ENCODE measurements at regions not wholly inside any gene's neighbourhood (a gene's known extent, or its start where the extent isn't known, plus 50 kb on each side); places are given as distances from the start of the nearest gene placed in this dataset.
"Not testable (repeated sequence)": the region's sequence is repeated elsewhere in the genome, so short reads cannot be mapped to it uniquely, and the experiment has no call there.

DNA sequence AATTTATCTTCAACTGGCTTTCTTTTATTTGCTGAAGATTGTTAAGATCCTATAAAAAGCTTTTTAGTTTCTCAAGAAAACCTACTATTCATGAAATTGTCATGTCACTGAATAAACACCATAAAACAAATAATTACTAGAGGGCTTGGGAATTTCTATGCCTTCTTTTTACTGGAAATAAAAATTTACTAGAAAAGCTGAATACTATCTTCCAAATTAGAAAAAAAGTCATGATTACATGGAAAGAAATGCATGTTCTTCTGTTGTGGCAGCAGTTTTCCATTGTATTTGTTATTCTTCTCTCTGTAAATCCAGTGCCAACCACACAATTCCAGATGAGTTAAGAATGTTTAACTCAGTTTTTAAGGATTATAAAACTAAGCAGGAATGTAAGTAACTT lies 153.8 kb downstream of the RAP2B start:
- no peak for DNase-seq

DNA sequence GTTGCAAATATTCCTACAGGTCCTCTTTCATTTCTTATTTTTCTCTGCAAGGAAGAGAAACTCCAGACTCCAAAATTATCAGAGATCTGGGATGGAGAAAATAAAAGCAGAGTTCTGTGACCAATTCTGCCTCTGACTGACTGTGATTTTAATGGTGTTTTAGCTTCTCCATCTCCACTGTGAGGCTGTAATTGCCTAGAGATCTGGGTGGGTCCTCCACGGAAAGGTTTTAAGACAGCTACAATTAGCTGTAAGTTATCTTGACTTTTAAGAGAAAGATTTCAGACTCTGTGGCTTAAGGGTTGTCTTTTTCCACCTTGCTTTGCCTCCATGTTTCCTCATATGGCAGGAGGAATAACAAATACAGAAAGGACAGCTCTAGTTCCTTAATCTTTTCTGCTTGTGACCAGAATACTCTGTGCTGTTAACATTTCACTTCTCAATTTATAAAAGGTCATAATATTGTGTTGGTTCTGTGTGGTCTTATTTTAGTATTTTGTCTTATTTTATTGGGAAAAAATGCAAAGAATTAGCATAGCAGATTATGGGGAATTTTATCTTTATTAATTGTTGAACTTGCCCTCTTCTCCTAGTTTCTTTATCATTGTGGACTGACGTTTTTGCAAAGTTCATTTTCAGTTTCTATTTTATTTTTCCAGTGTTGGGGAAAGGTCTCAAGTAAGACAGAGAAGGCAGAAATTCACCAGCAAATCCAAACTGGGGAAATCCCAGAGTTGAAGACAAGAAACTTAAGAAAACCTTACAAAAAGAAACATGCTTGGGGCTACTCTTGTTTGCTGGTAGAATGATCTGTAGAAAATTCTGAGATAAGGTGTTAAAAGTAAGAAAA lies 157.9 kb downstream of the RAP2B start:
- DNase-seq = no peak

DNA sequence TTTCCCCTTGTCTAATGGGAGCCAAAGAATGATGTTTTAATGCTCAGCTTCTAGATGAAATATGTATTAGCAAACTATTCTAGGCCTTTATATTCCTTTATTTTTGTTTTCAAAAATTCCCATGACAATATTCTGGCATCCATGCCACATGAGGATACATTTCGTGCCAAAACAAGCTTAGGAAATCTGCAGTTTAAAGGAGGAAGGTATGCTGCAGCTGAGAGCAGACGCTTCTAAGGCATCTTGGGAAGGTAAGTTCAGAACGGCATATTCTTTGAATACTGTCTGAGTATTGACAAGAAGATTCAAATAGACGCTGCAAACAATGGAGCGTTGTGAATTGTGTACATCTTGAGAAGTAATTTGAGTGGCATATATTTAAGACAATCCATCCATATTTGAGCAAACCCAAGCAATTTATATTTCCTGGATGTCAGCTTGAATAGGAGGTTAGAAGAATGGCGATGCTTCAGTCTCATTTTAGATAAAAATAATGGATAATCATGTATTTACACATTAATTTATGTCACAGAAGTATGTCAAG lies 158.6 kb downstream of the RAP2B start:
- DNase-seq = no peak

DNA sequence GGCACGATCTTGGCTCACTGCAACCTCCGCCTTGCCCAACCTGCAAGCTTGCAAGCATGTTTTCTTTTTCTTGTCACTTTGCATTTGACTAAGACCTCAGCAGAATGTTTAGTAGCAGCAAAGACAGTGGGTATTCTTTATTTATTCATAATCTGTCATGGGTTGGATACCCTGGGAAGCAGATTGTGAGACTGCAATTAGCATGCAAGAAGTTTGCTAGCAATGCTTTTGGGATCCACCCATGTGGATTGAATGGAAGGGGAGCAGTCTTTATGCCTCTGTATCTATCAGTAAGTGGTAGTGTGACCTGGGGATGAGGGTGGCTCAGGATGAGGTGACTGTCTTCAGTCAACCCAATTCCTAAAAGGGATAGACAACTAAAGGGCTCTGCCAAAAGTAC lies 166.7 kb downstream of the RAP2B start:
- no peak for DNase-seq

DNA sequence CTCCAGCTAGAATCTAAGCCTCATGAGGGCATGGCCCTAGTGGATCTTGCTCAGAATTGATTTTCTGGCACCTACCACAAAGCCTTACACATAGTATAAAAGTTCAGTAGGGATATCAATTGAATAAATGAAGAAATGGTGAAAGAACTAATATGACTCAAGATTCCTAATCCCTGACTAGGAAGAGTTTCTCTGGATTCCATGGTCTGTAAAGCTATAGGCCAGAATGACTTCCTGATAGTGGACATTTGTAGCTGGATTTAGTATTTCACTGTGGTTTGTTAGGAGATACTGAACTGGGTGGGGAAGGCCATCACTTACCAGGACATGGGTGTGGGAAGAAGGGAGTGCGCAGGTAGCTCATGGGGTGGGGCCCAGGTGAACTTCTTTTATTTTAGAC lies 168.9 kb downstream of the RAP2B start:
- no peak for DNase-seq

DNA sequence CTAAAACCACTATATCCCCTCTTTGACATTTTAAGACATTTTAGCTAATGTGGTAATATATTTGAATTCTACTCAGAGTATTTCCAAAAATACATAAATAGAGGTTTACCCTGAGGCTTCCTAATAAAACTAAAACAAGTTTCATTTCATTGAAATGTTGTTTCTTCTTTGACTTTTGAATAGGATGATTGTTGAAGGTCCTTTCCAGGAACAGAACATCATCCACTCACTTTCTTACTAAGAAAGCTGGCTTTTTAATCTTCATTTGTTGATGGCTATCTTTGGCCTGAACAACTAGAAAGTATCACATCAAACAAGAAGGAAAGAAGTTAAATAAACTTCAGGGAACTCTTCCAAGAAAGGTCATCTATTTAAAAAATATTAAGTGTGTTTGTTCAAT lies 169.7 kb downstream of the RAP2B start:
- no peak for DNase-seq

DNA sequence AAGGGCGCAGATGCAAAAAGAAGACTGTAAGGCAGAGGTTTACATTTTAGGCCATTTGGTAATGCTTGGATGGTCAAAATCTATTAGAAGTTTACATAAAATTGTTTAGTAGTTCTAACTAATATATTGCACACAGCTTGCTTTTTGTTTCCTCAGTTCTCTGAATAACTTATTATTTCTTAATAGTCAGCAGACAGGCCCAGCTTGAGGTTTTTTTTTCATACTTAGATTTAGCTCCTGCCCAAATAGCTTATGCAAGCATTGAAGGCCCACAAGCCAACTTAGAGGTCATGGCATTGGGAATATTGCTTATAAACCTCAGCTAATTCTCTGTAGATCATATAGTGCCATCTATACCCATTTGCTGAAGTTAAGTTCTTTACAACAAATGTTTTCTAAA lies 172.5 kb downstream of the RAP2B start:
- no peak for DNase-seq

DNA sequence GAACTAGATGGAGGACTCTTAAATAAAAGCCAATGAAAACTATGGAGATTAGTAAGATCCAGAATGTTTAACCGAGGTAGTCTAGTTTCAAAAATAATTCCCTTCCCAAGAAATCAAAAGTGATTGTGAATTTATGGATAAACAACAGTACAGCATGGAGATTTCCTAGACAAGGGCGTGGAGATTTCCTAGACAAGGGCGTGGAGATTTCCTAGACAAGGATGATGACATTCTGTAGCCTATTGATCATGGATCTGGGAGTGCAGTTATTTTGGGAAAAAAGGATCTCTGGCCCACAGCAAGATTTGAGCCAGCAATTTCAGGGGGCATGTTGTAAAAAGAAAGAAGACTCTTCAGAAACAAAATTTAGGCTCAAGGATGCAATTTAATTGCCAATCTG lies 175.3 kb downstream of the RAP2B start:
- DNase-seq = no peak

DNA sequence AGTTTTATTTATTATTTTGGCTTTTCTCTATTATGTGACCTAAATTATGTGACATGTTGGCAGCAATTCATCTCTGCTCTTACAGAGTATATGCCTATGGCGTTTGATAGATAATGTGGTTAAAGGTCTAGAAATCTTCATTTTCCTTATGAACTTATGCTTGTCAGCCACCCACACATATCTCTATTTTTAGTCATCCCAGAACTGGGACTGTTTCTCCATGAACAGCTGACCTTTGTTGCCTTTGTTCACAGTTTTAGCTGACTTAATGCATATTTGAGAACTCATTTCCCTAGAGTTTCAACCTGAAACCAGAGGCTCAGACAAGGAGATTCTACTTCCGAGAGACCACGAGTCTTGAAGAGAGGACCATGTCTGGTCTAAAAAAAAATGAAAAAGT lies 176.5 kb downstream of the RAP2B start:
- DNase-seq = no peak

DNA sequence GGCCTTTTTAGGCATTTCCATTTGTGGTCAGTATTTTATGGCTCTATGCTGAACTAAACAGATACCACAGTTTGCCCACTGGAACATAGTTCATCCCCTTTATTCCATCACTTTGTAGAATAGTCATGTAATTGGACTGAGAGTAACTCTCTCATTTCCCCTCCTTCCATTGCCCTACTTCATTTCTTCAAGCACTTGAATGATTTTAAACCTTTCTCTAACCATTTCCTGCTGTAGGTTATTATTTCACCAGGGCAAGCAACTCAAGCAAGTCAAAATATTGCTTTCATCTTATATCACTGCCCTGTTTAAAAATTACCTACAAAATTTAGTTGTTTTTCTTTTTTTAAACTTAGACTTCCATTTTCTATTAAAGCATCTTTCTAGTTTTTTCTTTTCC lies 177.0 kb downstream of the RAP2B start:
- DNase-seq = no peak

DNA sequence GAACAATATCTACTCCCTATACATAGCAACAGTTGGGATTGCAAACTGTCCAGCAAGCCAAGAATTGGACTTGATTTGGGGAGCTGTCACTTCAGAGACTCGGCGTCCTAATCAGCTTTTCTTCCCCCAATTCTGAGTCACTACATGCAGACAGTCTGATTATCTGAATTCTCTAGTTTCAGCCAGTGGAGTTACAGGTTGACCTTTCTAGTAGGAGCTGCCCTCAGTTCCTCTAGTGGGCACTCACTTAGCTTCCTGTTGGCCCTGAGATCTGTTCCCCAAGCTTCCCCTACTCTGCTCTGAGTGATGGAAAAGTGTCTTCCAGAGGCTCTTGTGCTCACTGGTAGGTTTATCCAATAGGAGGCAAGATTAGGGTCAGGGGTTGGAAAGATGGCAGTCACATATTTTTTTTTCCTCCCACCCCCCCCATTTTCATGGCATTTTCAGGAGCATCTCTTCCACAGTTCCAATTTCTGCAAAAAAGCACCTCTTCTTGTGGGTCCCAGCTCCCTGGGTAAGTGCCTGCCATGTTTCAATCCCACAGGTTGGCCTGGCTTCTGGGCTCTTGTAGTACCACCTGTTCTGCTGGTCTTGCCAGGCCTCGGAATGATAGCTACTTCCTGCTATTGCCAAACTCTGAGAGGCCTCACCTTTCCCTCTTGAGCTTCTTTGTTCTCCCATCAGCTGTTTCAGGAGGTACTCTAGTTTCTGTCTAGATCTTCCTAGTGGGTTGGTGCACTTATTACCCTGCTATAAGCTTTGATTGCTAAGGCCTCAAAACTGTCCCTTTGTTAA lies 182.2 kb downstream of the RAP2B start:
- DNase-seq = no peak

DNA sequence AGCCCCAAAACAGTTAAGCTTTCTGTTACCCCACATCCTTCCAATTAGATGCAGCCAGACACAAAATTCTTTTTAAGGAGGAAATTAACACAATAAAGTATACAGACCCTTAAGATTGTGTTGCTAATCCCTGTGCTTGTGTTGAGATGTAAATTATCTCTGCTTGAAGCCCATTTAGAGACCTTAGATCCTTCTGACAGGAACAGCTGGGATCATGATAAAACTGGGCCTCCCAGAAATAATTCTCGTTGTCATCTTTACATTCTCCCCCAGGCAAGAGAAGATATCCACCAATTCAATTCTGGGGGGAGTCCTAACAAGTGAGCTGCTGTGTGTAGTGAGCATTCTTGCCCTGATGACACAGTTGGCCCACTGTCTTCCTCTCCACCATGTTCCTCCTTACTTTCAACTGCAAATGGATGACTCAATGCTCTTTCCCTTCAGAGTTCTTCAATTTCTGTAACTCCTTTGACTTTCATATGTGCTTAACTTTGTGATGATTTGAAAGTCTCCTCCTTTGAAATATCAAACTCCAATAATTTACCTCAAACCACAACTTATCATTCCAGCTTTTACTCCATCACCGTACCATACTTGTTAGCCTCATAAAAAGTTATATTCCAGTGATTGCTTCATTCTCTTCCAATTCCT lies 186.6 kb downstream of the RAP2B start:
- no peak for DNase-seq

DNA sequence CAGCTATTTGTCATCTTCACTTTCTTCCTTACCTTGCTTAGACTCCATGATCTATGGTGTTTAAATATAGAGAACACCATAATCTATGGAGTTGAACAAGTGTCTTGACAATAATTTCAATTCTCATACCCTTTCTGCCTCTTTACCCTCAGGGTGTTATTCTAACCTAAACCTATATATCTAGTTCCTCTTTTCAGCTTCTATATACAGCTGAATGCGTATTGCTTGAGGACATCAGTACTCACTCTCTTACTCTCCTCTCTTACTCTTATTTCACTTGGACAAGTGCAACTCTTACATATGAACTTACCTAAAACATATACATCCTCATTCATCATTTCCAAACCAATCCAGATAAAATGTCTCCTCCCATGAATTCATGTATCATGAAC lies 187.1 kb downstream of the RAP2B start:
- DNase-seq = no peak

DNA sequence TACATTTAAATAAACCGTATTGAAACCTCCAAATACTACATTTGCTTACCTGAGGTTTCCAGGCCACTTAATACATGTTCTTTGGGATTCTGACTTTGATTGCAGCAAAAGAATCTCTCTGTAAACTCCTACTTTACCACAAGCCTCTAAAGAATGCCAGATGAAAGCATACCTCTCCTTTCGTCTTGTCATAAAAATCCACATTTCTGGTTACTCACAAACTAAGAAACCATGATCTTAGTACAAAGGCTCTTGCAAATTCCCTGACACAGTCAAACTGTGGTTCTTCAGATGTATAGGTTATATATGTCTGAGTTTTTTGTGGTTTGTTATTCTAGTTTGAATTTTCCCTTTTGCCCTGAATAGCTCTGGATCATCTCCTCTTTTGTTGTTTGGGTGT lies 188.4 kb downstream of the RAP2B start:
- DNase-seq = no peak

DNA sequence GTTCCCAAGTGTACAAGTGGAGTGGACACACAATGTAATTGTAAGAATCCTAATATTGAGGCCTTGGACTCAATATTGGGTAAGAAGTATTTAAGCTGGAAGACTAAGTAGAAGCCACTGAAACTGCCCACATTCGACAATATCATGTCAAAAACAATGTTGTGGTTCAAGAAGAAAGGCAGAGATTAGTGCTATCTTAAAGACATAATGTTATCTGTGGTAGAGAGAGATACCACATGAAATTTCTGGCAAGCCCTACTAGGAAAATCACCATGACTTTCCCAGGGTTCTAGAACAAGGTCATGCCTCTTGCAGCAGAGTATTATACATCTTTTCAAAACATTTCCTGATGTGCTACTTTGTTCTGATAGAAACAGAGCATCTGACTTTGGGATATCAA lies 192.6 kb downstream of the RAP2B start:
- DNase-seq = no peak

DNA sequence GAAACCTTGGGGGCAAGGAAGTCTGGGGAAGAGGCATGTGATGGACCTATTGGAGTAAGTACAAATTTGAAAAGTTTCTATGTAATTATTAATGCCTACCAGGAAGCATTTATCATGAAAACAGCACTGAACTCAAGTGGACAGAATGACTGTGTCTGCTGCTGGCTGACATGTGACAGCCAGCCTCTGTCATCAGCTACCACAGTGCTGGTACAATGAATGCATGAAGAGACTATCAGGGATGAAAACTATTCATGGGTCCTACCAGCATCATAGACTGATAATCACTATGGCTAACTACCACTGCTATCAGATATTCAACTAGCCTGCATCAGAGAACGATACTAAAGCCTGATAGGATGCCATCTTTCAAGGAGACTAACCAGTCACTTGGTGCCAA lies 193.5 kb downstream of the RAP2B start:
- DNase-seq = no peak

DNA sequence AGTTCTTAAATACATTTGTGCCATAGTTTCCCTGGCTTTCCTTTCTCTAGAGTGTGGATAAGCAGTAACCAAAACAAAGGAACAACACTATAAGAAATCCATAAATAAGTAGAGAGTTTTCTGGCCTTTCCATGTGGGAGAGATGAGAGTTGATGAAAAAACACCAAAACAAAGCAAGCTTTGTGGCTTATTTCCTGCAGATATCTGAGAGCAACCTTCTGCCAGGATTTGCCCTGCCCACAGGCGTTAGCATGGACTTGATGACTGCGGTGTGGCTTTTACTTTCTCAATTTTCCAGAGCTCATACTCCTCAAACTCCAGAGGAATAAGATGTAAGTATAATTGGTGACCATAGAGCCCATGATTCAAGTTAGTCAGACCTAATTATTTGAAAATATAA lies 194.9 kb downstream of the RAP2B start:
- DNase-seq = no peak

DNA sequence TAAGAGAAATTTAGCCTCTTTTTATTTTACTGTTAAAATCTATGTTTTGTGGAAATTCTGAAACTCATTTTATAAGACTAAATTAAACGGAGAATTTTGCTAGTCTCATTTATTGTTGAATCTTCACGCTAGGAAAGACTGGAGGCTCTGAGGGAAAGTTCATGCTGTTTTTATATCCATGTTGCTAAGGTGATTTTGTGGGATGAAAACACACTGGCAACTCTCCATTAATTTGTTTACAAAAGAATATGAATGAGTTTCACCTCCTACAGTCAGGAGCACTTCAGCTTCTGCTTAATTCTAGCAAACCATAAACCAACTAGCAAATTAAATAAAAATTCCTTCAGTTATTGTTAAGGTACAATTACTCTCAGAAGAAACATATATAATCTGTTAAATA lies 195.4 kb downstream of the RAP2B start:
- no peak for DNase-seq

DNA sequence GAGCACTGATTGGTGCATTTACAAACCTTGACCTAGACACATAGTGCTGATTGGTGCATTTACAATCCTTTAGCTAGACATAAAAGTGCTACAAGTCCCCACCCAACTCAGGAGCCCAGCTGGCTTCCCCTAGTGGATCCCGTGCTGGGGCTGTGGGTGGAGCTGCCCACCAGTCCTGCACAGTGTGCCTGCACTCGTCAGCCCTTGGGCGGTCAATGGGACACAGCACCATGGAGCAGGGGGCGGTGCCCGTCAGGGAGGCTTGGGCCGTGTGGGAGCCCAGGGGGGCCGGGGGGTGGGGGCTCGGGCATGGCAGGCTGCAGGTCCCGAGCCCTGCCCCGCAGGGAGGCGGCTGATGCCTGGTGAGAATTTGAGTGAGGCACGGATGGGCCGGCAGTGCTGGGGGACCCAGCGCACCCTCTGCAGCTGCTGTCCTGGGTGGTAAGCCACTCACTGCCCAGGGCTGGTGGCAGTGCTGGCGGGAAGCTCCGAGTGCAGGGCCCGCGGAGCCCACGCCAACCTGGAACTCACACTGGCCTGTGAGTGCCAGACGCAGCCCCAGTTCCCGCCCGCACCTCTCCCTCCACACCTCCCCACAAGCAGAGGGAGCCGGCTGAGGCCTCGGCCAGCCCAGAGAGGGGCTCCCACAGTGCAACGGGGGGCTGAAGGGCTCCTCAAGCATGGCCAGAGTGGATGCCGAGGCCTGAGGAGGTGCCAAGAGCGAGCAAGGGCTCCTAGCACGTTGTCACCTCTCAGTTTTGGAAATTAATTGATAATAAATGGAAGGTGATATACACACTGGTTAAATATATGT lies 207.7 kb downstream of the RAP2B start:
- DNase-seq = no peak

DNA sequence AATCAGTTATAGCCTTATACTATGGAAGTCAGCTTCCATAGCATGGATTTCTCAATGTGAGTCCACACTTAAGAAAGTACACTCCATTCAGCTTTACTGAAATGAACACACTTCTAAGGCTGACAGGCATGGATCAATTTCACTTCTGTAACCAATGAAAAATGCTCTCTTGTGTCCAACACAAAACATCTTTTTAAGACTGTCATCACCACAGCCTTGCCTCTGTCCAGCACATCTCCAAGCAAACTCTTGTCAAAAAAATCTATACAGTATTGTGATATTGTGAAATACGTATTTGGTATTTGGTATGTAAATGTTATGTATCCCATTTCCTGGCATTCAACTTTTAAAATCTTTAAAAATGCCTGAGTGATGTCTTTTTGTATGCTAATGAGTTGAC lies 208.7 kb downstream of the RAP2B start:
- no peak for DNase-seq

DNA sequence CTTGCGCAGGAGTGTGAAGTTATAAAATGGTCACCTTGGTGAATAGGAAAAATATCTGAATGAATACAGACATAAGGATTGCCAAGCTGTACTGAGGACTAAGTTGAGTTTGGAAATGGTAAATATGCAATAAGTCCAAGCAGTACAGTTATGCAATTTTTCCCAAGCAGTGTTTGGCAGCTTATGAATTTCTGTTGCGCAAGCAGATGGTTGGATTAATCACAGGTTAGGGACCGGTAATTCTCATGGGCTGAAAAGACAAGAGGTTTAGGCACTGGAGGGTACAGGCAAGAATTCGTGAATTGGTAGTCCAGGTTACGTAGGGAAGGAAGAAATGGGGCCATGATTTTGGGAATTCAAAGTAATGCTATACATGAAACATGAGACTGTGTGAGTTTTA lies 210.3 kb downstream of the RAP2B start:
- no peak for DNase-seq

DNA sequence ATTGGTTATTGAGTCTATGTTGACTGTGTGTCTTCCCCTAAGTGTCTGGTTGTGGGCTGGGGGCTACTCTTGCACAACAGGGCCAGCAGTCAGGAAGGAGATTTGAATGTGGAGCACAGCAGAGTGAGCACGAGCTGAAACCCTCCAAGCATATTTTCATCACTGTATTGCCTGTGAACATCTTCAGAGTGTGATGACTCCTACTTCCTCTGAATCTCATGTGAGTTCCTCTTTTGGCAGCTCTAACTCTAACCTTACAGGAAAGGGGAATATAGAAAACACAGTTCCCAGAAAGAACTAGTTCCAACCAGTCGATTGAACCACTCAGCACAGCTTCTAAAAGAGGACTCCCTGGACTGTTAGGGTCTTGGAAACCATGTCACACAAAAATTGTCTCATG lies 211.6 kb downstream of the RAP2B start:
- no peak for DNase-seq

DNA sequence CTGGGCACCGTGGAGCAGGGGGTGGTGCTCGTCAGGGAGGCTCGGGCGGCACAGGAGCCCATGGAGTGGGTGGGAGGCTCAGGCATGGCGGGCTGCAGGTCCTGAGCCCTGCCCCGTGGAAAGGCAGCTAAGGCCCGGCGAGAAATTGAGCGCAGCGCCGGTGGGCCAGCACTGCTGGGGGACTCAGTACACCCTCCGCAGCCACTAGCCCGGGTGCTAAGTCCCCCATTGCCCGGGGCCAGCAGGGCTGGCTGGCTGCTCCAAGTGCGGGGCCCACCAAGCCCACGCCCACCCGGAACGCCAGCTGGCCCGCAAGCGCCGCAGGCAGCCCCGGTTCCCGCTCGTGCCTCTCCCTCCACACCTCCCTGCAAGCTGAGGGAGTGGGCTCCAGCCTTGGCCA lies 216.3 kb downstream of the RAP2B start:
- not testable (repeated sequence) for DNase-seq
